PC-3 (cell line): ENCODE measurements at regions not wholly inside any gene's neighbourhood (a gene's known extent, or its start where the extent isn't known, plus 50 kb on each side); places are given as distances from the start of the nearest gene placed in this dataset.

ENCODE experiments used
- CTCF ChIP-seq: fragments of 300-600 bp; sonication (generic); conservative IDR thresholded peaks from 2 replicates; pipeline ENCODE4 v1.5.1; 2017; ENCODE audit warnings: antibody characterized with exemption, low read depth, mild to moderate bottlenecking, low read length
- EZH2 ChIP-seq: fragments of 300-600 bp; sonication (generic); IDR thresholded peaks from one replicate; pipeline ENCODE4 v1.6.1; 2017; ENCODE audit warnings: antibody characterized with exemption, mild to moderate bottlenecking, low read length; ENCODE audit not compliant: unreplicated experiment

GRCh38 chr16:82248677-82249076 is 78.7 kb upstream of the MPHOSPH6 start:
- TF ChIP-seq CTCF (no peak), EZH2 (no peak)
